ENCODE measurements at regions not wholly inside any gene's neighbourhood (a gene's known extent, or its start where the extent isn't known, plus 50 kb on each side); places are given as distances from the start of the nearest gene placed in this dataset.

GRCh38 chr3:18946524-18946923 lies 201.8 kb upstream of the KCNH8 start:
- DNase-seq (ENCODE audit: low spot score): no peak
- ChIA-PET POLR2A (ENCODE audit: low non-redundant PET) (no interaction called here), CTCF (no interaction called here)
- Histone ChIP-seq H3K4me3 (ENCODE audit: low read depth, low read length, poor library complexity, severe bottlenecking) (no peak overlapping the region), H3K27me3 (replicated peaks; ENCODE audit: insufficient read depth, low read depth, low read length, poor library complexity) (no peaks in the 10 kb centered on the region), H3K36me3 (ENCODE audit: insufficient read depth, low read length, poor library complexity, severe bottlenecking) (no peaks in the 10 kb centered on the region), H3K9me3 (ENCODE audit: low read depth, low read length, poor library complexity, severe bottlenecking) (no peaks in the 10 kb centered on the region), H3K4me1 (ENCODE audit: insufficient read depth, low read length, poor library complexity, severe bottlenecking) (no peaks in the 10 kb centered on the region), H3K27ac (ENCODE audit: low read depth, low read length, poor library complexity, severe bottlenecking) (no peak overlapping the region)
- no TSS peak for BruUV-seq (replicated peaks)
- TF ChIP-seq CTCF (conservative IDR thresholded peaks at IDR 0.05; ENCODE audit: low read depth, low read length): no peak
- TF ChIP-seq EZH2 (IDR thresholded peaks at IDR 0.05; ENCODE audit: borderline replicate concordance, low read depth, low read length, poor library complexity, severe bottlenecking): no peak
- intact Hi-C loops (cut with micrococcal nuclease; ENCODE audit: unreplicated experiment): no loop called here

- BruUV-seq (replicated peaks): no TSS peak
- Histone ChIP-seq H3K4me1 (ENCODE audit: insufficient read depth, low read length, poor library complexity, severe bottlenecking) (no peaks in the 10 kb centered on the region), H3K27ac (ENCODE audit: low read depth, low read length, poor library complexity, severe bottlenecking) (no peak overlapping the region), H3K36me3 (ENCODE audit: insufficient read depth, low read length, poor library complexity, severe bottlenecking) (no peaks in the 10 kb centered on the region), H3K9me3 (ENCODE audit: low read depth, low read length, poor library complexity, severe bottlenecking) (peaks cover 6% of the 10 kb centered on the region), H3K27me3 (replicated peaks; ENCODE audit: insufficient read depth, low read depth, low read length, poor library complexity) (no peaks in the 10 kb centered on the region), H3K4me3 (ENCODE audit: low read depth, low read length, poor library complexity, severe bottlenecking) (no peak overlapping the region)
- ChIA-PET POLR2A (ENCODE audit: low non-redundant PET) (no interaction called here), CTCF (no interaction called here)
- intact Hi-C loops (cut with micrococcal nuclease; ENCODE audit: unreplicated experiment): no loop called here
- no peak for TF ChIP-seq CTCF (conservative IDR thresholded peaks at IDR 0.05; ENCODE audit: low read depth, low read length)
- TF ChIP-seq EZH2 (IDR thresholded peaks at IDR 0.05; ENCODE audit: borderline replicate concordance, low read depth, low read length, poor library complexity, severe bottlenecking): no peak
- DNase-seq (ENCODE audit: low spot score): no peak
Measured at GRCh38 chr3:18937574-18937973, 210.7 kb upstream of the KCNH8 start.

DNA sequence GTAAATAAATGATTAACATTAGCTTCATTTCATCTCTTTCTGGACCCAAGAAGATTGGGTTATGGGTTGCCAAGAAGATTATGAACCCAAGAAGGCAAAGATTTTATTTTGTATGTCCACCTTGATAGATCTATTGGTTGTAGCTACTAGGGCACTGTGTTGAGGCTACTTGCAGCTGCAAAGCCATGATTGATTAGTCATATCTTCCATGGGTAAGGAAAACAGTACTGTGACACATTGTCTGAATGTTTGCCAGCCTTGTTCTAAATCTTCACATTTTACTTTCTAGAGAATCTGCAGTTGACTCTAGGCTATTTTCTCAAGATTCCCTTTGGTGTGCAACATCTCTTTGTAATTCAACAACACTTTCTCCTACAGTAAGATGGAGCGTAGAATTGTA lies 229.2 kb upstream of the KCNH8 start:
- ChIA-PET CTCF (no interaction called here), POLR2A (ENCODE audit: low non-redundant PET) (no interaction called here)
- no peak for DNase-seq (ENCODE audit: low spot score)
- TF ChIP-seq CTCF (conservative IDR thresholded peaks at IDR 0.05; ENCODE audit: low read depth, low read length): no peak
- TF ChIP-seq EZH2 (IDR thresholded peaks at IDR 0.05; ENCODE audit: borderline replicate concordance, low read depth, low read length, poor library complexity, severe bottlenecking): no peak
- no peaks in the 10 kb centered on the region for H3K4me1 ChIP-seq (ENCODE audit: insufficient read depth, low read length, poor library complexity, severe bottlenecking)
- no peak overlapping the region for H3K27ac ChIP-seq (ENCODE audit: low read depth, low read length, poor library complexity, severe bottlenecking)
- H3K27me3 ChIP-seq (replicated peaks; ENCODE audit: insufficient read depth, low read depth, low read length, poor library complexity): no peaks in the 10 kb centered on the region
- H3K36me3 ChIP-seq (ENCODE audit: insufficient read depth, low read length, poor library complexity, severe bottlenecking): no peaks in the 10 kb centered on the region
- H3K9me3 ChIP-seq (ENCODE audit: low read depth, low read length, poor library complexity, severe bottlenecking): peaks cover 6% of the 10 kb centered on the region
- no TSS peak for BruUV-seq (replicated peaks)
- intact Hi-C loops (cut with micrococcal nuclease; ENCODE audit: unreplicated experiment): no loop called here
- H3K4me3 ChIP-seq (ENCODE audit: low read depth, low read length, poor library complexity, severe bottlenecking): no peak overlapping the region
